OCI-LY7 (cell line): ENCODE measurements at regions not wholly inside any gene's neighbourhood (a gene's known extent, or its start where the extent isn't known, plus 50 kb on each side); places are given as distances from the start of the nearest gene placed in this dataset.

Source experiments
- EZH2phosphoT487 ChIP-seq: fragments of 200-600 bp; sonication (generic); IDR thresholded peaks from 2 replicates; pipeline ENCODE4 v1.6.1; 2018; ENCODE audit warnings: low read depth, borderline replicate concordance, mild to moderate bottlenecking, mixed run types, antibody characterized with exemption, low read length, moderate library complexity, mixed read lengths
- TF ChIP-seq, protein P1 (sequence below): fragments of 200-600 bp; sonication (generic); conservative IDR thresholded peaks from 2 replicates; pipeline ENCODE4 v1.5.1; 2014; ENCODE audit warnings: mild to moderate bottlenecking, antibody characterized with exemption, low read length, moderate library complexity, mixed read lengths

DNA sequence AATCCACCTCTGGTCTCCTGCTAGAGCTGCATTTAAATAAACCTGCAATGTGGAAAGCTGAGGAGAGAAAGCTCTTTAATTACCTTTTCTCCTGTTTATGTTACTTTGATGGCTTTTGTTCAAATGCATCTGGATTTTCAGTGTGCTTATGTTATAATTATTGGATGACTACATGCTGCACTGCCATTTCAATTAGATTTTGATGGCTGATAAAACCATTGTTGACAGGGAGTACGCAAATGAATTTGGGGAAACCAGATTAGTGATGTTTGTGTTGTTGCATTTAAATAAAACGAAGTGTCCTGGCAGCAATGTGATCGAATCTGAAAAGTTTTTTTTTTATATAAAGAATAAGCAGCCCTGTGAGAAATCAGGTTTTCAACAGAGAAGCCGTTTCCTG lies 799.8 kb downstream of the DIAPH3 start:
- TF ChIP-seq, protein P1, sequence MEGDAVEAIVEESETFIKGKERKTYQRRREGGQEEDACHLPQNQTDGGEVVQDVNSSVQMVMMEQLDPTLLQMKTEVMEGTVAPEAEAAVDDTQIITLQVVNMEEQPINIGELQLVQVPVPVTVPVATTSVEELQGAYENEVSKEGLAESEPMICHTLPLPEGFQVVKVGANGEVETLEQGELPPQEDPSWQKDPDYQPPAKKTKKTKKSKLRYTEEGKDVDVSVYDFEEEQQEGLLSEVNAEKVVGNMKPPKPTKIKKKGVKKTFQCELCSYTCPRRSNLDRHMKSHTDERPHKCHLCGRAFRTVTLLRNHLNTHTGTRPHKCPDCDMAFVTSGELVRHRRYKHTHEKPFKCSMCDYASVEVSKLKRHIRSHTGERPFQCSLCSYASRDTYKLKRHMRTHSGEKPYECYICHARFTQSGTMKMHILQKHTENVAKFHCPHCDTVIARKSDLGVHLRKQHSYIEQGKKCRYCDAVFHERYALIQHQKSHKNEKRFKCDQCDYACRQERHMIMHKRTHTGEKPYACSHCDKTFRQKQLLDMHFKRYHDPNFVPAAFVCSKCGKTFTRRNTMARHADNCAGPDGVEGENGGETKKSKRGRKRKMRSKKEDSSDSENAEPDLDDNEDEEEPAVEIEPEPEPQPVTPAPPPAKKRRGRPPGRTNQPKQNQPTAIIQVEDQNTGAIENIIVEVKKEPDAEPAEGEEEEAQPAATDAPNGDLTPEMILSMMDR, result no peak
- no peak for TF ChIP-seq EZH2phosphoT487
